Suprapubic skin (tissue), 3 donors: ENCODE measurements at regions not wholly inside any gene's neighbourhood (a gene's known extent, or its start where the extent isn't known, plus 50 kb on each side); places are given as distances from the start of the nearest gene placed in this dataset.

ENCODE experiments used
- POLR2A ChIP-seq, 2 donors: fragments of 450-650 bp; IDR thresholded peaks; one replicate each; pipeline ENCODE4 v1.6.1; 2017; ENCODE audit warnings: antibody characterized with exemption in 2 of 2, mild to moderate bottlenecking in 2 of 2, moderate library complexity in 2 of 2
- TF ChIP-seq, protein P1 (sequence below), 2 donors: fragments of 200-600 bp in 1 of 2; fragments of 450-650 bp in 1 of 2; sonication (generic) in 1 of 2; IDR thresholded peaks; one replicate each; pipeline ENCODE4 v1.5.1; 2016 to 2019; ENCODE audit warnings: antibody characterized with exemption in 2 of 2, mild to moderate bottlenecking in 1 of 2, moderate library complexity in 1 of 2

DNA sequence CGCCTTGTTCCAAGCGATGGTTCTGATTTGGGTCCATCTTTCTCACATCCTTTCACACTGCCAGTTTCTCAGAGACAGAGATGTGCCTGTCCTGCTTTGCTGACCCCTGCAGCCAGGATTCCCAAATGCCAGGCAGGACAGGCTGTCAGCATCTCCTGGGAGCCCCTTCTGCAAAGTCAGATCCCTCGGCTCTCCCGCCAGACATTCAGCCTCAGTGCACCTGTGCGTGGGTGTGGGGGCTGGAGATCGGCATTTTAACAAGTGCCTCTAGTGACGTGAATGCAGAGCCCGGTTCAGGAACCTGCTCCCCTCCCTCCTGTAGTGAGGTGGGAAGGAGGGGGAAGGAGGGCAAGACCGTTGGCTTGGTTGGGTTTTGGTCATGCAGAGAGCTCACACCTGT lies 108.9 kb upstream of the FGF3 start:
- TF ChIP-seq, protein P1, sequence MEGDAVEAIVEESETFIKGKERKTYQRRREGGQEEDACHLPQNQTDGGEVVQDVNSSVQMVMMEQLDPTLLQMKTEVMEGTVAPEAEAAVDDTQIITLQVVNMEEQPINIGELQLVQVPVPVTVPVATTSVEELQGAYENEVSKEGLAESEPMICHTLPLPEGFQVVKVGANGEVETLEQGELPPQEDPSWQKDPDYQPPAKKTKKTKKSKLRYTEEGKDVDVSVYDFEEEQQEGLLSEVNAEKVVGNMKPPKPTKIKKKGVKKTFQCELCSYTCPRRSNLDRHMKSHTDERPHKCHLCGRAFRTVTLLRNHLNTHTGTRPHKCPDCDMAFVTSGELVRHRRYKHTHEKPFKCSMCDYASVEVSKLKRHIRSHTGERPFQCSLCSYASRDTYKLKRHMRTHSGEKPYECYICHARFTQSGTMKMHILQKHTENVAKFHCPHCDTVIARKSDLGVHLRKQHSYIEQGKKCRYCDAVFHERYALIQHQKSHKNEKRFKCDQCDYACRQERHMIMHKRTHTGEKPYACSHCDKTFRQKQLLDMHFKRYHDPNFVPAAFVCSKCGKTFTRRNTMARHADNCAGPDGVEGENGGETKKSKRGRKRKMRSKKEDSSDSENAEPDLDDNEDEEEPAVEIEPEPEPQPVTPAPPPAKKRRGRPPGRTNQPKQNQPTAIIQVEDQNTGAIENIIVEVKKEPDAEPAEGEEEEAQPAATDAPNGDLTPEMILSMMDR (IDR thresholded peaks at IDR 0.05), result no peak
- TF ChIP-seq POLR2A (IDR thresholded peaks at IDR 0.05), result no peak
